NCI-H345 treated with DMSO at 0.1 percent for 48 hours (cell line): ENCODE measurements at regions not wholly inside any gene's neighbourhood (a gene's known extent, or its start where the extent isn't known, plus 50 kb on each side); places are given as distances from the start of the nearest gene placed in this dataset.

ENCODE experiments used
- DNase-seq: peaks from one replicate; lab custom pipeline; 2025; ENCODE audit not compliant: unreplicated experiment; lab: John Stamatoyannopoulos, UW

DNA sequence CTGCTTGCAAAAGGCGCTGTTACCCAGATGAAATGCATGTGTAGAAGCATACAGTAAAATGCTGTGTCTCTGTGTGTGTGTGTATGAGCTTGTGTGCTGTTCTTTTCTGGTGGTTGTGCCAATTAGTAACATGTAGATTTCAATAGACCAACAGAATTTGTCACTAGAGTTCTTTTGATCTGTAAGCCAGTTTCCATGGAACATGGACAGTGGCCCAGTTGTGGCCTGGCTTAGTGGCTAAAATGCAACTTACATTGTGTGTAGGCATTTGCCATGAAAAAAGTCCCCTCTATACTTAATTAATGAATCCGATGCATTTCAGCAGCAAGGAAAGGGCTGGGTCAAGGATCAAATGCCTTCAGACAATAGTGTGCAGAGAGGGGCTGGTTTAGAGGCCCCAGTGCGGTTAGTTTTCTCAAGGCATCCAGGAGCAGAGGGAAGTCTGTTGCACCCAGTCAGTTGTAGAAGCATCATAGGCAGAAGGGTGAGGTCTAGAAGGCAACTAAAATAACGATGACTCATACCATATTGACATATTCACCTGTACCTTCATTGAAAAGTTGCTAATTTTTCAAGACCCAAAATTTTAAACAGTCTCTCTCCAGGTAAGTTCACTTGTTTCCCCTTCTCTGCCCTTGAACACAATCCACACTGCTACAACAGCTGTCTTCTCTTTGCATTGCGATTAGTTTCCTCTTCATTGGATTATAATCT is 366.9 kb upstream of the SPRED2 start:
- no peak for DNase-seq

- DNase-seq, result no peak
Measured at GRCh38 chr2:65798641-65799040, 366.2 kb upstream of the SPRED2 start.

- DNase-seq, result no peak
Measured at GRCh38 chr2:65794994-65795393, 362.6 kb upstream of the SPRED2 start.

DNA sequence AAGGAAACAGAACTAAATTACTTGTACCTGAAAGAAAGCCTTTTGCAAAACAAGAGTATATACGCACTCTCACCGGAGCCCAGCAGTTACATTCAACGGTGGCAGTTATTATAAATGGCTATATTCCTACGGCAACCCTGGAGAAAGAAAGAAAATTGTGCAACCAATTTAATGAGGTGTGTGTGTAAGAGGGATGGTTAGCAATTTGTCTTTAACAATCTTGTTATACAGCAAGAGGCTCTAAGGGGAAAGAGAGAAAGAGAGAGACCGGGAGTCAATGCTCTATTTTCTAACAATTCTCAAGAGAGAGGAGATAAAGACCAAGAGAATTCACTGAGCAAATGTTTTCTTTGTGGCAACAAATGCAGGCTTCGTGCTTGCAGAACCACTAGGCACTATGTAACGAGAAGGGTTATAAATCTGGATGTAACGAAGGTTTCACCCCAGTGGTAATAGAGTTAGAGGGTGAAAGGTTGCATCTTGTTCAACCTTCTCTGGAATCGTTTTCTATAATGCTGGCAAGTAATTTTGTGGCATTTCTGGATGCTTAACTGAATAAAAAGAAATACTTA is 359.1 kb upstream of the SPRED2 start:
- DNase-seq, result no peak

DNA sequence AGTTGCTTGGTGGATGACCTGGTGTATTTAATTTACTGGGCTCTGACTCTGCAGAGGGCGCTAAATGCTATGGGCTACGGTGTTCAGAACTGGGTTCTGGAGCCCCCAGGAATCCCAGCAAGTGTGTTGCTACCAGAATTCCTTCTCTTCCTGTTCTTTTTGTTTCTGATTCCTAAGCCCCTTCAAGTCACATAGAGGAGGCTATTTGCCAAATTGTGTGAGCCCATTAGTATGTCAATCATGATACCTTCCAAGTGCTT is 358.2 kb upstream of the SPRED2 start:
- no peak for DNase-seq

GRCh38 chr2:65789923-65790675 is 357.7 kb upstream of the SPRED2 start:
- DNase-seq, result no peak

DNA sequence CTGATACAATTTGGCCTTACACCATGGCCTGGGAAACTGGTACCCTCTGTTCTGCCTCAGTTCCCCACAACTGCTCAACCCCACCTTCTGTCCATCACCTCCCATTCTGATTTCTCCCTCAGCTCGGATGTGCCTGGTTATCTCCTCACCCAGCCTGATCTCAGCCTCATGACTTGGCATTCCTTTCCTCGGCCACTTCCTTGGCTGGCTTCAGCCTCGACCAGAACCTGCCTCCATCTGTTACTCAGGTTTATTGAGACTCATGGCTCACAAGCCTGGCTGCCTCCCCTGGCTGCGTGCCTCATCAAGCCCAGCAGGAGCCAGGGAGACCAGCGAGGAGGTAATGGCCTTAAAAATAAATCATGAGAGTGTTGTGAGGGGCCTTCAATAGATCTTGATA is 356.2 kb upstream of the SPRED2 start:
- DNase-seq, result no peak

DNA sequence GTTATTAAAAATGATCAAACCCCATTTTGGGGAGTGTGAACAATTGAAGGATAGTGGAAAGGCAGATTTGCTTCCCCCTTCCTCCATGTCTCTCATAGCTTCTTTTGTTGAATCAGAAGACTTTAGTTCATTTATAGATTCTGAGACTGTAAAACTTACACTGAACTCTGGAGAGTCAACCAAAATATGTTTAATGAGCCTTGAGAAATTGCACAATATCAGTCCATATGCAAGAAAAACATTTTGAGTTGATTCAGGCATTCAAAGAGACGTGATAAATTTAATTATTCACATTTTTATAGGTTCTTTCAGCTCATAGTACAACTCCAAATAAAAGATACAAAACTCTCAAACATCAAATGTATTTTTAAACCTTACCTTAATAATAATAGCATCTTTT is 354.4 kb upstream of the SPRED2 start:
- DNase-seq, result no peak

- DNase-seq, result no peak
Measured at GRCh38 chr2:65786007-65786717, 353.8 kb upstream of the SPRED2 start.

GRCh38 chr2:65782996-65783650 is 350.7 kb upstream of the SPRED2 start:
- no peak for DNase-seq

DNA sequence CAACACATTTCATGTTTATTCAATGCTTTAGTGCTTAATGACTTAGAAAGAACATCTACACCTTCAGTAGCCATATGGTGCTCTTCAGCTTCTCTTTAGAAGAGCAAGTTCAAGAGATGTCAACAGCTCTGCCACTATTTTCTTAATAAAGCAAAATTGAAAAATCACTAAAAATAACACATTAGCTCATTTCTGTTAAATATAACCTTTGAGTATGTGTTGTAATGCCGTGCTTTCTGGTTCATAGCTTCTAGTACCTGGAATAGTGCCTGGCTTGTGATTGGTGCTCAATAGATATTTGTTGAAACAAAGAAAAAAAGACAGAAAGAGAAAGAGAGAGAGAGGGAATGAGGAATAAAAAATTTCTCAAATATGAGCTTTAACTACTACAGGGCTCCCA is 349.8 kb upstream of the SPRED2 start:
- no peak for DNase-seq

GRCh38 chr2:65781756-65782155 is 349.4 kb upstream of the SPRED2 start:
- no peak for DNase-seq

DNA sequence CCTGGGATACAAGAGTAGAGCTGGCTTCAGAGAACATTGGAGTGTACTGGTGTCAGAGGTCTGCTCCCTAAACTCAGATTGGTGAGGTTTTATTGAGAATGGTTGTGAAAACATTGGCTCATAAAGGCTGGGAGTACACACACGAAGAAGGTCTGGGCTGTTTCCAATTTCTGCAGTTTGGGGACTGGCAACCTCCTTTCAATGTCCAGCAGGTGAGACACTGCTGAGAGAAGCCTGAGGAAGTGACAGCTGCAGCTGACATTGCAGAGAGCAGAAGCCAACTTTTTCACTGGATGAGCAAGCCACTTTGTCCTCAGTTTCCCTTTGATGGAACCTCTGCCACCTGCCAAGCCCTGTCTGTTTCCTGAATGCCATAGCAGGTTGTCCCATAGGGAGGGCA is 346.6 kb upstream of the SPRED2 start:
- no peak for DNase-seq

DNA sequence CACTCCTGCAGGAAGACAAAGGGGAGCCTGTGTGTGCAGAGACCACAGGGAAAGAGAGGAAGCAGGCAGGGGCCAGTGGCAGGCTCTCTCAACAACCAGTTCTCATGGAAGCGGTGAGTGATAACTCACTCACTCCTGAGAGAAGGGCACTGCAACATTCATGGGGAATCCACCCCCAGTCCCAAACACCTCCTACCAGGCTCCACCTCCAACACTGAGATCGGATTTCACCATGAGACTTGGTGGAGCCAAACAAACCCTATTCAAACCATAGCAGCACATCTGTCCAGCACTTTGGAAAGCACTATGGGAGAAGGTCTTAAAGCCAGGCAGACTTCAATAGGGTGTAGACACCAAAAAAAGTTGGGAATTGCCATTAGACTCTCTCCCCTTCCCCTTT is 345.7 kb upstream of the SPRED2 start:
- no peak for DNase-seq

DNA sequence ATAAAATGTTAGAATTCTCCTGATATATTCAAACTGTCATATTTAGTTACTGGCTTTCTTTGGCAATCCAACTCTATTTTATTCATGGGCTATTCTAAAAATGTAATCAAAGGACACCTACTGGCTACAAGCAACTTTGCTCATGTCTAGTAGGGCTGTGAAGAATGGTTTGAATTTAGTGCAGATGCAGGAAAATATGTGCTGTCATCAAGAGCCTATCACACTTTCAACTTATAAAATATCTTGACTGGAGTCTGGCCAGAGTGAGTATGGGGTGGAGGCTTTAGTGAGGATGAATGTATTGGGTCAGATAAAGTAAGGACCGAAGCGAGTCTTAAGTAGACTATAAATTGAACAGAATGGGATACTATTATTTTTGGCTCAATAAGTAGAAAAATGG is 343.4 kb upstream of the SPRED2 start:
- no peak for DNase-seq

DNA sequence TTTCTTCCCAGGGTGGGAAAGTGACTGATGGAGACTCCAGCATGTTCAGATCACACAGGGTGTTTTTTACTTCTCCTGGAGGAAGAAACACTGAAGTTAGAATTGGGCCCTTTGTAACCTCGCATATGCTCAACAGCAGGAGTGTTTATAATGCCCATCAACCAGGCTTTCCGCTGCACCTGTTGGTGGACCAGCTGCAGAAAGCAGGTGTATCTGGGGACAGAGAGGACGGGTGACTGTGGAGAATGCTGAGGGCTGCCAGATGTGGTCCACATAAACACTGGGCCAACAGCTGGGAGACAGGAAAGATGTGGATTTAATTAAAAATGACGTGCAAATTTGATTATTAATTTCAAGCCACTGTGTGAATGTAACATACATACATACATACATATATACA is 335.5 kb upstream of the SPRED2 start:
- no peak for DNase-seq

DNA sequence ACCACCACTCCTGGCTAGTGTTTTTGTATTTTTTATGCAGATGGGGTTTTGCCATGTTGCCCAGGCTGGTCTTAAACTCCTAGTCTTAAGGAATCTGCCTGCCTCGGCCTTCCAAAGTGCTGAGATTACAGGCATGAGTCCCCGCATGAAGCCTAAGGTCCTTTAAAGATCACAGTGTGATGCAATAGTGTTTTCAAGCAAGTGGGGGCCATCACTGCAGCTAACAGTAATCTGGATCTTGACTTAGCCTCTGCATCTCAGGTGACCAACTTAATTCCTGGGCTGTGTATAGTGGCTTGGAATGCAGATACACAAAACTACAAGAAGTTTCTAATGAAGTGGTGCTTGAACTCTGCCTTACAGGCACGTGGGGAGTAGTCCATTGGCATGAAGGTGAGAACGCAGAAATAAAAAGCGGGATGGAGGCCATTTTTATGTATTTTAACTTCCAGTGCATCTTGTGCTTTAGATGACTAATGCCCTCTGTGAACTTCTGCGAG is 334.4 kb upstream of the SPRED2 start:
- DNase-seq, result no peak

GRCh38 chr2:65765376-65765775 is 333.0 kb upstream of the SPRED2 start:
- DNase-seq, result no peak

DNA sequence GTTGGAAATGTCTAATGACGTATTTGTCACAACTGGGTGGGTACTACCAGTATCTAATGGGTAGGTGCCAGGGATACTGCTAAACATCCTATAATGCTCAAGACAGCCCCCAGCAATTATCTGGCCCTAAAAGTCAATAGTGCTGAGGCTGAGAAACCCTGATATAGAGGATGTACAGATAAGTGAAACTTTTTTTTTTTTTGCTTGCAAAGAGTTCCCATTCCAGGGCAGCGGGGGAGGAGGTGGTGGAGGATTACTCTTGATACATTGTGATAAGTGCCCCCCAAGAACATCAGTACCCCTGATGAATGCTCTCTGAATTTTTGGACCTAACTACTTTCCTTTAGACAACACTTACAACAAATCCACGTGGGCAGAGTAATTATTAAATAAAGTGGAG is 329.7 kb upstream of the SPRED2 start:
- DNase-seq, result no peak

GRCh38 chr2:65754219-65754618 is 321.8 kb upstream of the SPRED2 start:
- DNase-seq, result no peak

- DNase-seq, result no peak
Measured at GRCh38 chr2:65751408-65751807, 319.0 kb upstream of the SPRED2 start.
